HEK293 (cell line): ENCODE measurements at regions not wholly inside any gene's neighbourhood (a gene's known extent, or its start where the extent isn't known, plus 50 kb on each side); places are given as distances from the start of the nearest gene placed in this dataset.

Experiments
- CTCF ChIA-PET: fragments of 350-600 bp; formaldehyde crosslinking; extraction: SDS; loops from one replicate; lab custom pipeline; 2021; ENCODE audit warnings: antibody characterized with exemption; lab: Yijun Ruan, JAX
- POLR2A ChIA-PET: fragments of 300-600 bp; formaldehyde crosslinking; extraction: SDS; loops from one replicate; lab custom pipeline; 2020; ENCODE audit warnings: antibody characterized with exemption, inconsistent platforms; lab: Yijun Ruan, JAX
- H3K27ac ChIP-seq: fragments of 200-500 bp; sonication (Bioruptor generic); 2 replicates; pipeline ENCODE4 v1.5.1; 2014; ENCODE audit warnings: low read depth, low read length, control low read depth, inconsistent platforms; ENCODE audit errors: extremely low read depth
- H3K36me3 ChIP-seq, 2 experiments: fragments of 200-500 bp in 1 of 2; sonication (Bioruptor generic) in 1 of 2; 1 replicate in 1 of 2; 2 replicates in 1 of 2; pipeline ENCODE4 v1.5.1; 2014 to 2017; ENCODE audit warnings: inconsistent platforms in 2 of 2, low read length in 2 of 2; ENCODE audit not compliant: control insufficient read depth in 2 of 2, insufficient read depth in 1 of 2
- H3K4me1 ChIP-seq: fragments of 200-500 bp; sonication (Bioruptor generic); 2 replicates; pipeline ENCODE4 v1.5.1; 2014; ENCODE audit warnings: mild to moderate bottlenecking, low read length, inconsistent platforms; ENCODE audit not compliant: control insufficient read depth, insufficient read depth
- H3K4me3 ChIP-seq: 2 replicates; pipeline ENCODE4 v1.5.1; 2011; ENCODE audit warnings: low read depth, mild to moderate bottlenecking, control low read depth, low read length, moderate library complexity
- H3K9me3 ChIP-seq: fragments of 200-500 bp; sonication (Bioruptor generic); 2 replicates; pipeline ENCODE4 v1.5.1; 2014; ENCODE audit warnings: low read depth, low read length, inconsistent platforms; ENCODE audit not compliant: control insufficient read depth, insufficient read depth
- BCL11A ChIP-seq: fragments of 450-650 bp; formaldehyde crosslinking; IDR thresholded peaks from 2 replicates; pipeline ENCODE4 v1.5.1; 2016; ENCODE audit warnings: low read depth, missing biosample characterization, missing genetic modification characterization
- PRDM6 ChIP-seq: fragments of 450-650 bp; formaldehyde crosslinking; IDR thresholded peaks from 2 replicates; pipeline ENCODE4 v1.5.1; 2017; ENCODE audit warnings: missing biosample characterization, missing genetic modification characterization
- RBAK ChIP-seq: fragments of 450-650 bp; formaldehyde crosslinking; IDR thresholded peaks from 2 replicates; pipeline ENCODE4 v1.5.1; 2016; ENCODE audit warnings: missing biosample characterization, missing genetic modification characterization
- SCRT1 ChIP-seq: fragments of 450-650 bp; formaldehyde crosslinking; IDR thresholded peaks from 2 replicates; pipeline ENCODE4 v1.5.1; 2016; ENCODE audit warnings: missing biosample characterization, missing genetic modification characterization, borderline replicate concordance
- SP3 ChIP-seq: fragments of 450-650 bp; formaldehyde crosslinking; IDR thresholded peaks from 2 replicates; pipeline ENCODE4 v1.5.1; 2016; ENCODE audit warnings: missing biosample characterization, missing genetic modification characterization
- TSHZ1 ChIP-seq: fragments of 450-650 bp; formaldehyde crosslinking; IDR thresholded peaks from 2 replicates; pipeline ENCODE4 v1.5.1; 2016; ENCODE audit warnings: missing biosample characterization, missing genetic modification characterization, borderline replicate concordance
- YY2 ChIP-seq: fragments of 450-650 bp; formaldehyde crosslinking; IDR thresholded peaks from 2 replicates; pipeline ENCODE4 v1.5.1; 2016; ENCODE audit warnings: missing biosample characterization, missing genetic modification characterization
- ZBTB21 ChIP-seq: fragments of 450-650 bp; formaldehyde crosslinking; IDR thresholded peaks from 2 replicates; pipeline ENCODE4 v1.5.1; 2017; ENCODE audit warnings: missing biosample characterization, missing genetic modification characterization
- ZIC2 ChIP-seq: fragments of 450-650 bp; formaldehyde crosslinking; IDR thresholded peaks from 2 replicates; pipeline ENCODE4 v1.5.1; 2016; ENCODE audit warnings: missing biosample characterization, missing genetic modification characterization
- ZNF138 ChIP-seq: fragments of 450-650 bp; formaldehyde crosslinking; IDR thresholded peaks from 2 replicates; pipeline ENCODE4 v1.5.1; 2016; ENCODE audit warnings: missing biosample characterization, missing genetic modification characterization, borderline replicate concordance
- ZNF2 ChIP-seq: fragments of 450-650 bp; formaldehyde crosslinking; IDR thresholded peaks from 2 replicates; pipeline ENCODE4 v1.5.1; 2016; ENCODE audit warnings: missing biosample characterization, missing genetic modification characterization
- ZNF311 ChIP-seq: fragments of 450-650 bp; formaldehyde crosslinking; IDR thresholded peaks from 2 replicates; pipeline ENCODE4 v1.5.1; 2017; ENCODE audit warnings: missing biosample characterization, missing genetic modification characterization, borderline replicate concordance
- ZNF350 ChIP-seq: fragments of 450-650 bp; formaldehyde crosslinking; IDR thresholded peaks from 2 replicates; pipeline ENCODE4 v1.5.0; 2017; ENCODE audit warnings: missing biosample characterization, mild to moderate bottlenecking, missing genetic modification characterization
- ZNF37A ChIP-seq: fragments of 450-650 bp; IDR thresholded peaks from 2 replicates; pipeline ENCODE4 v1.5.1; 2018; ENCODE audit warnings: missing biosample characterization, missing genetic modification characterization
- ZNF416 ChIP-seq: fragments of 450-650 bp; formaldehyde crosslinking; IDR thresholded peaks from 2 replicates; pipeline ENCODE4 v1.5.1; 2016; ENCODE audit warnings: missing biosample characterization, missing genetic modification characterization
- ZNF488 ChIP-seq: fragments of 450-650 bp; formaldehyde crosslinking; IDR thresholded peaks from 2 replicates; pipeline ENCODE4 v1.5.1; 2016; ENCODE audit warnings: missing biosample characterization, missing genetic modification characterization
- ZNF548 ChIP-seq: fragments of 450-650 bp; formaldehyde crosslinking; IDR thresholded peaks from 2 replicates; pipeline ENCODE4 v1.5.1; 2016; ENCODE audit warnings: missing biosample characterization, missing genetic modification characterization
- ZNF571 ChIP-seq: fragments of 450-650 bp; formaldehyde crosslinking; IDR thresholded peaks from 2 replicates; pipeline ENCODE4 v1.5.0; 2017; ENCODE audit warnings: missing biosample characterization, missing genetic modification characterization
- ZNF585B ChIP-seq: fragments of 450-650 bp; formaldehyde crosslinking; IDR thresholded peaks from 2 replicates; pipeline ENCODE4 v1.5.1; 2016; ENCODE audit warnings: missing biosample characterization, missing genetic modification characterization
- ZNF639 ChIP-seq: fragments of 450-650 bp; formaldehyde crosslinking; IDR thresholded peaks from 2 replicates; pipeline ENCODE4 v1.5.1; 2016; ENCODE audit warnings: missing biosample characterization, missing genetic modification characterization
- ZNF677 ChIP-seq: fragments of 450-650 bp; IDR thresholded peaks from 2 replicates; pipeline ENCODE4 v1.5.0; 2018; ENCODE audit warnings: missing biosample characterization, mild to moderate bottlenecking, missing genetic modification characterization, moderate library complexity

- no peaks in the 10 kb centered on the region for H3K36me3 ChIP-seq
- ChIA-PET CTCF (no interaction called here), POLR2A (no interaction called here)
- no peaks in the 10 kb centered on the region for H3K4me1 ChIP-seq
- H3K27ac ChIP-seq: no peak overlapping the region
- TF ChIP-seq RBAK (no peak), ZNF311 (tag by site-specific recombination) (no peak), SP3 (no peak), ZNF548 (tag by site-specific recombination) (no peak), SCRT1 (tag by site-specific recombination) (no peak), ZNF138 (no peak), PRDM6 (tag by site-specific recombination) (no peak), ZNF571 (no peak), YY2 (tag by site-specific recombination) (no peak), ZNF585B (tag by site-specific recombination) (no peak), ZNF37A (tag by site-specific recombination) (no peak), TSHZ1 (no peak), ZNF677 (tag by site-specific recombination) (no peak), ZNF639 (tag by site-specific recombination) (no peak), ZIC2 (no peak)
- no peak overlapping the region for H3K4me3 ChIP-seq
- no peaks in the 10 kb centered on the region for H3K9me3 ChIP-seq
Observed at GRCh38 chr18:53843763-53844162, 380.7 kb downstream of the MBD2 start.

GRCh38 chr18:53843113-53843760, 381.2 kb downstream of the MBD2 start:
- H3K4me3 ChIP-seq: no peak overlapping the region
- H3K36me3 ChIP-seq: no peaks in the 10 kb centered on the region
- ChIA-PET CTCF (no interaction called here), POLR2A (no interaction called here)
- no peaks in the 10 kb centered on the region for H3K9me3 ChIP-seq
- no peak overlapping the region for H3K27ac ChIP-seq
- no peaks in the 10 kb centered on the region for H3K4me1 ChIP-seq
- TF ChIP-seq ZNF2 (tag by site-specific recombination): no peak
- no peak for TF ChIP-seq ZNF488 (tag by site-specific recombination)
- TF ChIP-seq ZNF350 (tag by site-specific recombination): no peak
- no peak for TF ChIP-seq ZBTB21 (tag by site-specific recombination)
- TF ChIP-seq BCL11A (tag by site-specific recombination): no peak
- no peak for TF ChIP-seq ZNF416 (tag by site-specific recombination)
